ENCODE measurements at regions not wholly inside any gene's neighbourhood (a gene's known extent, or its start where the extent isn't known, plus 50 kb on each side); places are given as distances from the start of the nearest gene placed in this dataset.

DNA sequence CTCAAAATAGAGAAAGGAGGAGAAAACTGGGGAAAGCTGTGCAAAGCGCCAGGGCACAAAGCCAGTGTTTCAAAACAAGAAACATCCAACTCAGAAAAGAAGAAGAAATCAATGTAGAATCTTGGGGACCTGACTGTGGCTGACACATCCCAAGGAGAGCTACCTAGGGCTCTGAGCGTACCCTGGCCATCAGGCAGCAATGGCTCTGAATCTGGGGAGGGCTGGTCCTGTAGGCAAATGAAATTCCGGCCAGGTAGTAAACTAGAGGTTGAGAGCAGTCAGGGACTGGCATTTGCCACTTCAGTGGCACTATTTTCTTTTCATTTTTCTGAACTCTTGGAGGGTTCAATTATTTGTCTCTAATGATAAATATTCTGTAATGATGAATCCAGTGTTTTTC, 525.8 kb downstream of the STK39 start:
- Mint-ChIP-seq H3K27ac (no peak overlapping the region), H3K9me3 (peaks cover 0 to 6% (median 2%) of the 10 kb centered on the region in 7 donors), H3K4me1 (no peaks in the 10 kb centered on the region), H3K27me3 (ENCODE audit: low read depth in 3 of 3) (no peaks in the 10 kb centered on the region), H3K4me3 (no peak overlapping the region), H3K36me3 (no peaks in the 10 kb centered on the region)
- TF ChIP-seq, protein P1, sequence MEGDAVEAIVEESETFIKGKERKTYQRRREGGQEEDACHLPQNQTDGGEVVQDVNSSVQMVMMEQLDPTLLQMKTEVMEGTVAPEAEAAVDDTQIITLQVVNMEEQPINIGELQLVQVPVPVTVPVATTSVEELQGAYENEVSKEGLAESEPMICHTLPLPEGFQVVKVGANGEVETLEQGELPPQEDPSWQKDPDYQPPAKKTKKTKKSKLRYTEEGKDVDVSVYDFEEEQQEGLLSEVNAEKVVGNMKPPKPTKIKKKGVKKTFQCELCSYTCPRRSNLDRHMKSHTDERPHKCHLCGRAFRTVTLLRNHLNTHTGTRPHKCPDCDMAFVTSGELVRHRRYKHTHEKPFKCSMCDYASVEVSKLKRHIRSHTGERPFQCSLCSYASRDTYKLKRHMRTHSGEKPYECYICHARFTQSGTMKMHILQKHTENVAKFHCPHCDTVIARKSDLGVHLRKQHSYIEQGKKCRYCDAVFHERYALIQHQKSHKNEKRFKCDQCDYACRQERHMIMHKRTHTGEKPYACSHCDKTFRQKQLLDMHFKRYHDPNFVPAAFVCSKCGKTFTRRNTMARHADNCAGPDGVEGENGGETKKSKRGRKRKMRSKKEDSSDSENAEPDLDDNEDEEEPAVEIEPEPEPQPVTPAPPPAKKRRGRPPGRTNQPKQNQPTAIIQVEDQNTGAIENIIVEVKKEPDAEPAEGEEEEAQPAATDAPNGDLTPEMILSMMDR (IDR thresholded peaks at IDR 0.05) = no peak
- DNase-seq = no peak
- no peaks in the 10 kb centered on the region for H3K27me3 ChIP-seq (ENCODE audit: control insufficient read depth in 2 of 2, insufficient read depth in 2 of 2, low read length in 2 of 2)
- H4K20me1 ChIP-seq (ENCODE audit: insufficient read depth, low read length) = no peaks in the 10 kb centered on the region
- H3K4me3 ChIP-seq (replicated peaks in 1 of 3; ENCODE audit: low read depth in 2 of 3, low read length in 3 of 3) = no peak overlapping the region
- 67% methylated on average over 2 of the region's 3 CpGs for WGBS (ENCODE audit: insufficient coverage)
- H3K9ac ChIP-seq (ENCODE audit: insufficient read depth, low read length, poor library complexity, severe bottlenecking) = no peak overlapping the region
- H3K4me2 ChIP-seq (replicated peaks; ENCODE audit: extremely low read depth, low read length, poor library complexity, severe bottlenecking) = no peak overlapping the region
- intact Hi-C loops (cut with micrococcal nuclease) = no loop called here
- no peaks in the 10 kb centered on the region for H3K9me3 ChIP-seq (replicated peaks in 1 of 2; ENCODE audit: control insufficient read depth in 1 of 2, insufficient read depth in 1 of 2, low read length in 2 of 2)
- no peak overlapping the region for H3K27ac ChIP-seq (ENCODE audit: low read depth in 1 of 2, low read length in 2 of 2)
- no peaks in the 10 kb centered on the region for H3K4me1 ChIP-seq (ENCODE audit: control insufficient read depth in 1 of 2, insufficient read depth in 2 of 2, low read length in 2 of 2)
- no peaks in the 10 kb centered on the region for H3K79me2 ChIP-seq (ENCODE audit: insufficient read depth, low read length)
- H2AFZ ChIP-seq (ENCODE audit: insufficient read depth, low read depth, low read length, poor library complexity, severe bottlenecking) = no peak overlapping the region
- H3K36me3 ChIP-seq (replicated peaks in 1 of 2; ENCODE audit: control insufficient read depth in 1 of 2, insufficient read depth in 2 of 2, low read length in 2 of 2) = no peaks in the 10 kb centered on the region

DNA sequence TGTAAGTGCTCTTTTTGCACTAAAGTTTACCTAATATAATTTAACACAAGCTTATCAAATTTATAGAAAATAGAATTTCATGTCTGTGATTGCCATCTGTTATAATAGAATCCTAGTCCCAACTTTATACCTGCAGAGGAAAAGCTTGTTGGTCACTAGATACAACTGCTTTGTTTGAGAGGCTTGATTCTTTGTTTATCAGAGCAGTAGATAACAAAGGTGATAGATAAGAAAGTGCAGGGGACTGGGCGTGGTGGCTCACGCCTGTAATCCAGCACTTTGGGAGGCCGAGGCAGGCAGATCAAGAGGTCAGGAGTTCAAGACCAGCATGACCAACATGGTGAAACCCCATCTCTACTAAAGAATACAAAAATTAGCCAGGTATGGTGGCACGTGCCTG, 528.0 kb downstream of the STK39 start:
- Mint-ChIP-seq H3K4me1 (no peaks in the 10 kb centered on the region), H3K9me3 (peaks cover 0 to 5% (median 2%) of the 10 kb centered on the region in 7 donors), H3K27me3 (ENCODE audit: low read depth in 3 of 3) (peaks cover 0 to 2% (median 0%) of the 10 kb centered on the region in 3 donors), H3K27ac (no peak overlapping the region), H3K4me3 (no peak overlapping the region), H3K36me3 (no peaks in the 10 kb centered on the region)
- Histone ChIP-seq H3K27ac (ENCODE audit: low read depth in 1 of 2, low read length in 2 of 2) (no peak overlapping the region), H3K4me1 (ENCODE audit: control insufficient read depth in 1 of 2, insufficient read depth in 2 of 2, low read length in 2 of 2) (no peaks in the 10 kb centered on the region), H3K4me2 (replicated peaks; ENCODE audit: extremely low read depth, low read length, poor library complexity, severe bottlenecking) (no peak overlapping the region), H3K9me3 (replicated peaks in 1 of 2; ENCODE audit: control insufficient read depth in 1 of 2, insufficient read depth in 1 of 2, low read length in 2 of 2) (no peaks in the 10 kb centered on the region), H3K79me2 (ENCODE audit: insufficient read depth, low read length) (no peaks in the 10 kb centered on the region), H3K36me3 (replicated peaks in 1 of 2; ENCODE audit: control insufficient read depth in 1 of 2, insufficient read depth in 2 of 2, low read length in 2 of 2) (no peaks in the 10 kb centered on the region), H3K4me3 (replicated peaks in 1 of 3; ENCODE audit: low read depth in 2 of 3, low read length in 3 of 3) (no peak overlapping the region), H2AFZ (ENCODE audit: insufficient read depth, low read depth, low read length, poor library complexity, severe bottlenecking) (no peak overlapping the region), H3K9ac (ENCODE audit: insufficient read depth, low read length, poor library complexity, severe bottlenecking) (no peak overlapping the region), H3K27me3 (ENCODE audit: control insufficient read depth in 2 of 2, insufficient read depth in 2 of 2, low read length in 2 of 2) (no peaks in the 10 kb centered on the region), H4K20me1 (ENCODE audit: insufficient read depth, low read length) (no peaks in the 10 kb centered on the region)
- TF ChIP-seq, protein P1 (IDR thresholded peaks at IDR 0.05) = no peak
- no peak for DNase-seq
- WGBS (ENCODE audit: insufficient coverage) = no CpG with 5 or more reads among the region's 4 CpGs
- intact Hi-C loops (cut with micrococcal nuclease) = no loop called here

All from CD14-positive monocyte (primary cell).